K562 (cell line): ENCODE measurements at regions not wholly inside any gene's neighbourhood (a gene's known extent, or its start where the extent isn't known, plus 50 kb on each side); places are given as distances from the start of the nearest gene placed in this dataset.

ENCODE experiments used
- ATAC-seq: fragments of 200-7000 bp; cut with Tn5 transposase; 3 replicates; pipeline ENCODE4 v1.9.1; 2020; ENCODE audit warnings: moderate library complexity
- BruUV-seq: library from RNA; stranded (reverse); fragments of 400-500 nt; replicated peaks from 2 replicates; lab custom pipeline; 2021; lab: Mats Ljungman, UMichigan
- CTCF ChIA-PET: fragments of 300-600 bp; formaldehyde crosslinking; extraction: SDS; loops from one replicate; lab custom pipeline; 2021; ENCODE audit warnings: low intra/inter-chr PET ratio; lab: Yijun Ruan, JAX
- POLR2A ChIA-PET: fragments of 300-600, 350-650 bp; sonication (Branson Sonifier 250); formaldehyde crosslinking; extraction: SDS; loops from one replicate; lab custom pipeline; 2021; ENCODE audit warnings: antibody characterized with exemption, inconsistent platforms; lab: Yijun Ruan, JAX
- DNase-seq, 4 experiments: peaks; one replicate each; pipeline versions ENCODE4 v3.0.0 to v3.0.0-alpha.2; 2011 to 2018; ENCODE audit warnings: low spot score in 3 of 4, mixed read lengths in 3 of 4; ENCODE audit errors: extremely low read depth in 1 of 4
- FAIRE-seq: peaks from 2 replicates; lab custom pipeline; 2011; peaks lifted over from hg19 to GRCh38; lab: Jason Lieb, UNC
- H2AFZ ChIP-seq: 2 replicates; pipeline ENCODE4 v1.6.0; 2011; ENCODE audit warnings: low read depth, low read length, control low read depth, inconsistent platforms
- H3K27ac ChIP-seq: fragments of 200-600 bp; 3 replicates; pipeline ENCODE4 v1.8.0; 2011; ENCODE audit warnings: low read depth, mild to moderate bottlenecking, control low read depth, inconsistent platforms, low read length, moderate library complexity, mixed read lengths; ENCODE audit errors: extremely low read depth
- H3K27me3 ChIP-seq, 2 experiments: fragments of 300-600 bp in 1 of 2; 2 replicates in 1 of 2; 3 replicates in 1 of 2; pipeline versions ENCODE4 v1.6.0 to v1.8.0; 2011; ENCODE audit warnings: inconsistent platforms in 2 of 2, low read length in 2 of 2, mild to moderate bottlenecking in 1 of 2, mixed read lengths in 1 of 2, moderate library complexity in 1 of 2; ENCODE audit not compliant: control insufficient read depth in 2 of 2, insufficient read depth in 2 of 2
- H3K36me3 ChIP-seq: fragments of 300-600 bp; 3 replicates; pipeline ENCODE4 v1.8.0; 2011; ENCODE audit warnings: mild to moderate bottlenecking, low read length, inconsistent platforms; ENCODE audit not compliant: control insufficient read depth, insufficient read depth
- H3K4me1 ChIP-seq, 2 experiments: fragments of 200-600 bp in 1 of 2; replicated peaks in 1 of 2; 2 replicates in 1 of 2; 3 replicates in 1 of 2; pipeline versions ENCODE4 v1.5.1 to v1.8.0; 2011; ENCODE audit warnings: inconsistent platforms in 2 of 2, low read length in 2 of 2, mild to moderate bottlenecking in 1 of 2, mixed read lengths in 1 of 2, moderate library complexity in 1 of 2; ENCODE audit not compliant: control insufficient read depth in 2 of 2, insufficient read depth in 2 of 2
- H3K4me2 ChIP-seq: 2 replicates; pipeline ENCODE4 v1.6.1; 2011; ENCODE audit warnings: low read length, control low read depth, inconsistent platforms, mixed read lengths; ENCODE audit not compliant: insufficient read depth
- H3K4me3 ChIP-seq: fragments of 200-600 bp; sonication (generic), shearing (Covaris generic); 2 replicates; pipeline ENCODE4 v1.5.1; 2016; ENCODE audit warnings: control low read depth, inconsistent platforms
- H3K79me2 ChIP-seq: fragments of 200-600 bp; 3 replicates; pipeline ENCODE4 v1.8.0; 2011; ENCODE audit warnings: low read length, inconsistent platforms; ENCODE audit not compliant: control insufficient read depth, insufficient read depth
- H3K9ac ChIP-seq, 2 experiments: 2 replicates each; pipeline versions ENCODE4 v1.6.0 to v1.6.1; 2011; ENCODE audit warnings: low read depth in 2 of 2, low read length in 2 of 2, control low read depth in 1 of 2, inconsistent platforms in 1 of 2, mild to moderate bottlenecking in 1 of 2, mixed read lengths in 1 of 2; ENCODE audit not compliant: insufficient read depth in 1 of 2
- H3K9me1 ChIP-seq: one replicate; pipeline ENCODE4 v1.6.0; 2011; ENCODE audit warnings: inconsistent platforms, mild to moderate bottlenecking, low read length, moderate library complexity; ENCODE audit not compliant: control insufficient read depth, insufficient read depth
- H3K9me3 ChIP-seq: replicated peaks from 2 replicates; pipeline ENCODE4 v1.5.1; 2011; ENCODE audit warnings: low read depth, low read length, inconsistent platforms; ENCODE audit not compliant: control insufficient read depth, insufficient read depth
- H4K20me1 ChIP-seq: replicated peaks from 2 replicates; pipeline ENCODE4 v1.6.1; 2011; ENCODE audit warnings: low read length, inconsistent platforms, mixed read lengths; ENCODE audit not compliant: control insufficient read depth, insufficient read depth
- FOXK1 ChIP-seq: sonication (generic); formaldehyde crosslinking; IDR thresholded peaks from 2 replicates; pipeline ENCODE4 v1.8.0; 2022; ENCODE audit warnings: missing genetic modification reagents, mild to moderate bottlenecking, borderline replicate concordance
- MAX ChIP-seq: sonication (generic); formaldehyde crosslinking; IDR thresholded peaks from 2 replicates; pipeline ENCODE4 v1.9.0; 2022; ENCODE audit warnings: mild to moderate bottlenecking, missing genetic modification reagents
- PATZ1 ChIP-seq: fragments of 250-450 bp; sonication (Bioruptor Pico); IDR thresholded peaks from 2 replicates; pipeline ENCODE4 v1.5.0; 2020; ENCODE audit warnings: mild to moderate bottlenecking, borderline replicate concordance
- TEAD2 ChIP-seq: fragments of 450-650 bp; IDR thresholded peaks from 2 replicates; pipeline ENCODE4 v1.6.1; 2016; ENCODE audit warnings: missing genetic modification characterization, control low read depth, missing compliant biosample characterization
- TEAD4 ChIP-seq, 2 experiments: sonication (generic) in 1 of 2; formaldehyde crosslinking in 1 of 2; IDR thresholded peaks; 2 replicates each; pipeline versions ENCODE4 v1.6.1 to v1.8.0; 2012 to 2022; ENCODE audit warnings: borderline replicate concordance in 1 of 2, inconsistent platforms in 1 of 2, low read length in 1 of 2, mild to moderate bottlenecking in 1 of 2, missing genetic modification reagents in 1 of 2
- ZEB2 ChIP-seq: fragments of 450-650 bp; IDR thresholded peaks from 2 replicates; pipeline ENCODE4 v1.6.1; 2016
- ZNF239 ChIP-seq: fragments of 250-450 bp; sonication (Bioruptor Pico); IDR thresholded peaks from 2 replicates; pipeline ENCODE4 v1.4.0; 2020; ENCODE audit warnings: mild to moderate bottlenecking
- WGBS: fragments of 100-300 bp; shearing (Covaris generic); methylation state at CpG from one replicate; pipeline ENCODE4 v1.1.6; 2016; ENCODE audit warnings: low coverage, mixed read lengths; ENCODE audit not compliant: insufficient coverage; ENCODE audit errors: missing lambda C conversion rate; 5-methylcytosine and 5-hydroxymethylcytosine counted together
- in situ Hi-C: fragments of 300-500 bp; cut with MboI; formaldehyde crosslinking; loops from 4 replicates; pipeline ENCODE4 v1.15.0; 2018; ENCODE audit warnings: inconsistent platforms, mixed read lengths
- intact Hi-C: fragments of 100-400 bp; cut with micrococcal nuclease; formaldehyde crosslinking; loops from 2 replicates; pipeline ENCODE4 v1.14.2; 2022

- intact Hi-C loops (no loop called here), in situ Hi-C loops (no loop called here)
- H3K79me2 ChIP-seq = no peaks in the 10 kb centered on the region
- no TSS peak for BruUV-seq
- no peaks in the 10 kb centered on the region for H3K9me3 ChIP-seq
- no peak for ATAC-seq
- no peak for FAIRE-seq
- no peak for DNase-seq
- ChIA-PET POLR2A (no interaction called here), CTCF (no interaction called here)
- H2AFZ ChIP-seq = no peak overlapping the region
- H3K4me1 ChIP-seq = no peaks in the 10 kb centered on the region; a peak in 1 of 5 replicates
- 4% methylated on average over 5 of the region's 5 CpGs for WGBS
- H3K4me3 ChIP-seq = no peak overlapping the region
- H3K27ac ChIP-seq = no peak overlapping the region
- H3K27me3 ChIP-seq = peaks cover 2 to 30% of the 10 kb centered on the region in 2 experiments; a peak in 3 of 5 replicates
- H3K4me2 ChIP-seq = no peak overlapping the region
- no peaks in the 10 kb centered on the region for H4K20me1 ChIP-seq
- H3K36me3 ChIP-seq = no peaks in the 10 kb centered on the region
- TF ChIP-seq PATZ1 (CRISPR knock-in tag) = no peak
- TF ChIP-seq TEAD2 (tag) = no peak
- no peak for TF ChIP-seq FOXK1 (CRISPR knock-in tag)
- no peak for TF ChIP-seq MAX (CRISPR knock-in tag)
- TF ChIP-seq ZEB2 = no peak
- no peak for TF ChIP-seq TEAD4 (IDR thresholded peaks at IDR 0.05; ENCODE audit: low read length)
- no peak for TF ChIP-seq TEAD4 (CRISPR knock-in tag; IDR thresholded peaks at IDR 0.05; ENCODE audit: borderline replicate concordance)
- TF ChIP-seq ZNF239 (CRISPR knock-in tag) = no peak
- TF ChIP-seq, all 486 proteins: peak for 0
- Histone ChIP-seq H3K9me1 (no peaks in the 10 kb centered on the region), H3K9ac (no peak overlapping the region)
Observed at GRCh38 chr10:100615908-100616307, 80.2 kb downstream of the HIF1AN start.
